Osteocyte (in vitro differentiated cells): ENCODE measurements at regions not wholly inside any gene's neighbourhood (a gene's known extent, or its start where the extent isn't known, plus 50 kb on each side); places are given as distances from the start of the nearest gene placed in this dataset.

ENCODE experiments used
- DNase-seq: peaks from one replicate; pipeline ENCODE4 v3.0.0; 2021; ENCODE audit warnings: mixed read lengths; ENCODE audit not compliant: unreplicated experiment; ENCODE audit errors: extremely low spot score
- H3K27ac Mint-ChIP-seq: one replicate; pipeline ENCODE4 v1.8.0; 2021; ENCODE audit warnings: mild to moderate bottlenecking, mixed read lengths; ENCODE audit not compliant: unreplicated experiment
- H3K27me3 Mint-ChIP-seq: one replicate; pipeline ENCODE4 v1.8.0; 2021; ENCODE audit warnings: mixed read lengths; ENCODE audit not compliant: unreplicated experiment
- H3K36me3 Mint-ChIP-seq: one replicate; pipeline ENCODE4 v1.8.0; 2021; ENCODE audit warnings: mixed read lengths; ENCODE audit not compliant: unreplicated experiment
- H3K4me1 Mint-ChIP-seq: one replicate; pipeline ENCODE4 v1.8.0; 2021; ENCODE audit warnings: mixed read lengths; ENCODE audit not compliant: unreplicated experiment
- H3K4me3 Mint-ChIP-seq: one replicate; pipeline ENCODE4 v1.8.0; 2021; ENCODE audit warnings: mild to moderate bottlenecking, moderate library complexity, mixed read lengths; ENCODE audit not compliant: unreplicated experiment
- H3K9me3 Mint-ChIP-seq: one replicate; pipeline ENCODE4 v1.8.0; 2021; ENCODE audit warnings: mixed read lengths; ENCODE audit not compliant: unreplicated experiment
- CTCF ChIP-seq: fragments of 200-600 bp; sonication (generic); IDR thresholded peaks from 2 replicates; pipeline ENCODE4 v1.5.0; 2021; ENCODE audit warnings: antibody characterized with exemption, mild to moderate bottlenecking, moderate library complexity

DNA sequence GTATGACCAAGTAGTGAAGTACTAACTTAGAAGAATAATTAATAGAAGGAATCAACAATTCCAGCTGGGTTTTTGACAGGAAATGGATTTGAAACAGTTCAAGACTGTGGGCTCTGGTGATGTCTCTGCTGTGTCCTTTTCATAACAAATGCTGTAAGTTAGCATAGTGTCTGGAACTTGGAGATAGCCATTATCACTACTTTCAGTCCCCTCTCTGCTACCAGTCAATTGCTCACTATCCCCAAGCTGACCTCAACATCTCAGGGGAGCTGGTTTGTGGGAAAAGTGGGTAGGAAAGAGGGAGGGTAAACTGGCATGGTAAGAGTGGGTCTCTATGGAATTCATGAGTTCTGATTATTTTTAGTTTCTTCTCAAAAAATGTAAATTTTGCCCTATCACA lies 231.4 kb upstream of the MID1 start:
- Mint-ChIP-seq H3K27me3 (no peaks in the 10 kb centered on the region), H3K36me3 (no peaks in the 10 kb centered on the region), H3K9me3 (peaks cover 16% of the 10 kb centered on the region), H3K4me3 (no peak overlapping the region), H3K27ac (peak overlapping the region; percentile 58), H3K4me1 (peaks cover 20% of the 10 kb centered on the region)
- no peak for TF ChIP-seq CTCF
- no peak for DNase-seq

- Mint-ChIP-seq H3K27ac (no peak overlapping the region), H3K4me3 (no peak overlapping the region), H3K36me3 (no peaks in the 10 kb centered on the region), H3K9me3 (peaks cover 20% of the 10 kb centered on the region), H3K27me3 (no peaks in the 10 kb centered on the region), H3K4me1 (peaks cover 11% of the 10 kb centered on the region)
- no peak for DNase-seq
- TF ChIP-seq CTCF: no peak
Observed at GRCh38 chrX:10854594-10854993, 234.2 kb upstream of the MID1 start.

GRCh38 chrX:10855845-10856244 lies 235.5 kb upstream of the MID1 start:
- no peak for DNase-seq
- peaks cover 11% of the 10 kb centered on the region for H3K4me1 Mint-ChIP-seq
- no peaks in the 10 kb centered on the region for H3K36me3 Mint-ChIP-seq
- H3K27me3 Mint-ChIP-seq: no peaks in the 10 kb centered on the region
- H3K9me3 Mint-ChIP-seq: peaks cover 21% of the 10 kb centered on the region
- no peak for TF ChIP-seq CTCF
- no peak overlapping the region for H3K4me3 Mint-ChIP-seq
- no peak overlapping the region for H3K27ac Mint-ChIP-seq

DNA sequence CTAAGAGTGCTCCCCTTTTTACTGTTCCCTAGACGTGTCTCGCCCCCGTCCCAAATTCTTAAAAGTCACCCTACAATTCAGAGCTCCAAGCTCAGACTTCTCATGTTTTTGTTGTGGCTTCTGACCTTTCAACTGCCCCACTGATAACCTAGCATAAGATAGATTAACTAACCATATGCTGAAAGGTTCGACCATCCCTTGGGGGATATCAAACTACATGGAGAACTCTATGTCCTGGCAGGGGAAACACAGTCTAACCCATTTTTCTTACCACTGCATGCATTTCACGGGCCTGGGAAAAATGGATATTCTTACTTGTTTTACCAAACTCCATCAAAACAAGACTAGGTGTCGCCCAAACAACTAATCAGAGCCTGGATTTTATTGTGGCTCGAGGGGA lies 236.4 kb upstream of the MID1 start:
- no peak for DNase-seq
- H3K4me3 Mint-ChIP-seq: no peak overlapping the region
- H3K4me1 Mint-ChIP-seq: peaks cover 11% of the 10 kb centered on the region
- no peaks in the 10 kb centered on the region for H3K36me3 Mint-ChIP-seq
- no peaks in the 10 kb centered on the region for H3K27me3 Mint-ChIP-seq
- H3K27ac Mint-ChIP-seq: no peak overlapping the region
- TF ChIP-seq CTCF: no peak
- peaks cover 25% of the 10 kb centered on the region for H3K9me3 Mint-ChIP-seq

- no peak for TF ChIP-seq CTCF
- Mint-ChIP-seq H3K4me3 (no peak overlapping the region), H3K9me3 (peaks cover 30% of the 10 kb centered on the region), H3K36me3 (no peaks in the 10 kb centered on the region), H3K4me1 (peaks cover 4% of the 10 kb centered on the region), H3K27me3 (no peaks in the 10 kb centered on the region), H3K27ac (no peak overlapping the region)
- DNase-seq: no peak
Observed at GRCh38 chrX:10859353-10859752, 239.0 kb upstream of the MID1 start.
